Muscle layer of duodenum (tissue), 2 donors: ENCODE measurements at regions not wholly inside any gene's neighbourhood (a gene's known extent, or its start where the extent isn't known, plus 50 kb on each side); places are given as distances from the start of the nearest gene placed in this dataset.
"Not testable (repeated sequence)": the region's sequence is repeated elsewhere in the genome, so short reads cannot be mapped to it uniquely, and the experiment has no call there.

Experiments used
- H3K27ac ChIP-seq: one replicate; pipeline ENCODE4 v1.7.0; 2013; ENCODE audit warnings: mild to moderate bottlenecking, low read length
- H3K27me3 ChIP-seq: one replicate; pipeline ENCODE4 v1.7.0; 2013; ENCODE audit warnings: low read depth, mild to moderate bottlenecking, control low read depth, low read length
- H3K36me3 ChIP-seq, 2 donors: one replicate each; pipeline ENCODE4 v1.7.0; 2013; ENCODE audit warnings: low read length in 2 of 2, control low read depth in 1 of 2, mild to moderate bottlenecking in 1 of 2; ENCODE audit not compliant: insufficient read depth in 2 of 2, control insufficient read depth in 1 of 2
- H3K4me1 ChIP-seq, 2 donors: one replicate each; pipeline ENCODE4 v1.7.0; 2013; ENCODE audit warnings: low read length in 2 of 2, mild to moderate bottlenecking in 2 of 2, control low read depth in 1 of 2, moderate library complexity in 1 of 2; ENCODE audit not compliant: insufficient read depth in 2 of 2, control insufficient read depth in 1 of 2
- H3K4me3 ChIP-seq, 2 donors: one replicate each; pipeline ENCODE4 v1.7.0; 2013; ENCODE audit warnings: low read length in 2 of 2, low read depth in 1 of 2, mild to moderate bottlenecking in 1 of 2
- H3K9me3 ChIP-seq, 2 donors: one replicate each; pipeline ENCODE4 v1.7.0; 2013; ENCODE audit warnings: low read length in 2 of 2, control low read depth in 1 of 2, mild to moderate bottlenecking in 1 of 2; ENCODE audit not compliant: control insufficient read depth in 1 of 2
- donor health status: healthy.

- no peaks in the 10 kb centered on the region for H3K27me3 ChIP-seq
- no peak overlapping the region for H3K4me3 ChIP-seq
- H3K4me1 ChIP-seq = no peaks in the 10 kb centered on the region
- no peak overlapping the region for H3K27ac ChIP-seq
- H3K9me3 ChIP-seq = no peaks in the 10 kb centered on the region
- H3K36me3 ChIP-seq = no peaks in the 10 kb centered on the region
Observed at GRCh38 chr10:65408401-65408800, 1517.4 kb upstream of the LRRTM3 start.

- Histone ChIP-seq H3K9me3 (peaks cover 0 to 7% of the 10 kb centered on the region in 2 donors), H3K27me3 (no peaks in the 10 kb centered on the region), H3K4me1 (no peaks in the 10 kb centered on the region), H3K36me3 (no peaks in the 10 kb centered on the region), H3K4me3 (no peak overlapping the region), H3K27ac (no peak overlapping the region)
Observed at GRCh38 chr10:65413001-65413400, 1512.8 kb upstream of the LRRTM3 start.

GRCh38 chr10:65415318-65415717, 1510.5 kb upstream of the LRRTM3 start:
- Histone ChIP-seq H3K27me3 (no peaks in the 10 kb centered on the region), H3K4me3 (no peak overlapping the region), H3K9me3 (peaks cover 0 to 7% of the 10 kb centered on the region in 2 donors), H3K36me3 (no peaks in the 10 kb centered on the region), H3K4me1 (no peaks in the 10 kb centered on the region), H3K27ac (no peak overlapping the region)

GRCh38 chr10:65416094-65416493, 1509.7 kb upstream of the LRRTM3 start:
- Histone ChIP-seq H3K27me3 (no peaks in the 10 kb centered on the region), H3K27ac (no peak overlapping the region), H3K36me3 (no peaks in the 10 kb centered on the region), H3K4me3 (no peak overlapping the region), H3K4me1 (no peaks in the 10 kb centered on the region), H3K9me3 (peaks cover 0 to 7% of the 10 kb centered on the region in 2 donors)

- Histone ChIP-seq H3K27me3 (no peaks in the 10 kb centered on the region), H3K36me3 (no peaks in the 10 kb centered on the region), H3K4me3 (no peak overlapping the region), H3K9me3 (peaks cover 0 to 7% of the 10 kb centered on the region in 2 donors), H3K27ac (no peak overlapping the region), H3K4me1 (no peaks in the 10 kb centered on the region)
Observed at GRCh38 chr10:65419629-65420028, 1506.2 kb upstream of the LRRTM3 start.

- no peaks in the 10 kb centered on the region for H3K27me3 ChIP-seq
- H3K9me3 ChIP-seq = no peaks in the 10 kb centered on the region
- no peak overlapping the region for H3K27ac ChIP-seq
- H3K36me3 ChIP-seq = no peaks in the 10 kb centered on the region
- no peak overlapping the region for H3K4me3 ChIP-seq
- no peaks in the 10 kb centered on the region for H3K4me1 ChIP-seq
Observed at GRCh38 chr10:65423043-65423442, 1502.8 kb upstream of the LRRTM3 start.

- H3K27ac ChIP-seq, H3K4me1 ChIP-seq, H3K27me3 ChIP-seq, H3K36me3 ChIP-seq, H3K4me3 ChIP-seq, H3K9me3 ChIP-seq: not testable (repeated sequence)
Observed at GRCh38 chr10:65429381-65429780, 1496.5 kb upstream of the LRRTM3 start.

- Histone ChIP-seq H3K27me3 (no peaks in the 10 kb centered on the region), H3K36me3 (no peaks in the 10 kb centered on the region), H3K27ac (no peak overlapping the region), H3K4me1 (no peaks in the 10 kb centered on the region), H3K4me3 (no peak overlapping the region), H3K9me3 (no peaks in the 10 kb centered on the region)
Observed at GRCh38 chr10:65430979-65431378, 1494.9 kb upstream of the LRRTM3 start.

- no peaks in the 10 kb centered on the region for H3K27me3 ChIP-seq
- H3K4me1 ChIP-seq = no peaks in the 10 kb centered on the region
- H3K36me3 ChIP-seq = no peaks in the 10 kb centered on the region
- no peak overlapping the region for H3K27ac ChIP-seq
- no peak overlapping the region for H3K4me3 ChIP-seq
- H3K9me3 ChIP-seq = no peaks in the 10 kb centered on the region
Observed at GRCh38 chr10:65470986-65471385, 1454.8 kb upstream of the LRRTM3 start.

GRCh38 chr10:65482848-65483247, 1443.0 kb upstream of the LRRTM3 start:
- Histone ChIP-seq H3K4me3 (no peak overlapping the region), H3K36me3 (no peaks in the 10 kb centered on the region), H3K4me1 (no peaks in the 10 kb centered on the region), H3K27ac (no peak overlapping the region), H3K27me3 (no peaks in the 10 kb centered on the region), H3K9me3 (no peaks in the 10 kb centered on the region)

GRCh38 chr10:65491799-65492198, 1434.0 kb upstream of the LRRTM3 start:
- Histone ChIP-seq H3K4me3 (no peak overlapping the region), H3K4me1 (no peaks in the 10 kb centered on the region), H3K9me3 (no peaks in the 10 kb centered on the region), H3K27ac (no peak overlapping the region), H3K27me3 (no peaks in the 10 kb centered on the region), H3K36me3 (no peaks in the 10 kb centered on the region)

GRCh38 chr10:65496541-65496940, 1429.3 kb upstream of the LRRTM3 start:
- Histone ChIP-seq H3K27ac (no peak overlapping the region), H3K4me1 (no peaks in the 10 kb centered on the region), H3K36me3 (no peaks in the 10 kb centered on the region), H3K9me3 (no peaks in the 10 kb centered on the region), H3K4me3 (no peak overlapping the region), H3K27me3 (no peaks in the 10 kb centered on the region)
